NCI-H524 treated with DMSO at 0.1 percent for 48 hours (cell line): ENCODE measurements at regions not wholly inside any gene's neighbourhood (a gene's known extent, or its start where the extent isn't known, plus 50 kb on each side); places are given as distances from the start of the nearest gene placed in this dataset.

Experiments used
- DNase-seq: peaks from one replicate; lab custom pipeline; 2025; lab: John Stamatoyannopoulos, UW

DNA sequence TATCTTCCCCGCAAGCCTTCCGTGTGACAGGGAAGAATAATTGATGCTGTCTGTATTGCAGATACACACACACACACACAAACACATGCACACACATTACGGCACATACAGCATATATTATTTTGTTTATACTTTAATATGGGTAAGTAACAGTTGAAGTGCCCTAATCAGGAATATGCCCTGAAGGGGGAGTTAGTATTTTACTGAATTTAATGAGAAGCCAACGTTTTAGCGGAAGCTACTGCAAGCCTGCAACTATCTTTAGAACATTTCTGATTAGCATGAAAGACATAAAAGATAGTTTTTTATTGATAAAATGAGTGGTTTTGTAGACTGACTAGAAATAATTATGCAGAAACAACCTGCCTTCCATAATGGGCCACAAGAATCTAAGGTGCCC, 296.6 kb upstream of the SLCO3A1 start:
- DNase-seq = no peak

DNA sequence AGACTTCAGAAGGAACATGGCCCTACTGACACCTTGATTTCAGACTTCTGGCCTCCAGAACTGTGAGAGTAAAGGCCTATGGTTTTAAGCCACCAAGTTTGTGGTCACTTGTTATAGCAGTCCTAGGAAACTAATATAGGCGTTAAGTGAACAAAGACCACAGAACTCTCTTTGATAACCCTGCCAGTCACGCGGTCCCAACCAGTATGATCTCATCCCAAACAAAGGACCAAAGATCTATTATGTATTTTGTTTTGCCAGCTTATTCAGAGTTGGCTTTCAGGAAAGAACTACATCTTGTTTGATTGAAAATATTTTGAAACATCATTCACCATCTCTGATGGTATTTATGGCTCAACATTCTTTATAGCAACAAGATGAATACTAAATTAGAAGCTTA, 294.4 kb upstream of the SLCO3A1 start:
- DNase-seq = no peak

GRCh38 chr15:91561371-91562100, 292.0 kb upstream of the SLCO3A1 start:
- no peak for DNase-seq

GRCh38 chr15:91562698-91563097, 290.8 kb upstream of the SLCO3A1 start:
- no peak for DNase-seq

DNA sequence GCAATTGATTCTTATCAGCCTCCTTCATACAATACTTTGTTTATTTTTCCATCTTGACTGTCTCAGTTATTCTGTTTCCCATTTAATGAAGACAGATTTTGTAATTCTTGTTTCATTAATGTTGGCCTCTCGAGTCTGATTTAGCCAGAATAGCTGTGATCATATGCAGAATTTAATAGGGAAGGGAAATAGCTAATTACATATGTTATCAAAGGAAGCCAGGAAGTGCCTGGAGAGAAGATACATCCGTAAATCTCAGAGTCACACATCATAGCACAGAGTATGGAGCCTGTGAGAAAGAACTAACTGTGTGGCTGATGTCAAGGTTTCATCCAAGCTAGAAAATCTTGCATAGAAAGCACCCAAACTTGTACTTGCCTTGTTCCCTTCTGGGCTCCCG, 288.9 kb upstream of the SLCO3A1 start:
- DNase-seq = no peak

DNA sequence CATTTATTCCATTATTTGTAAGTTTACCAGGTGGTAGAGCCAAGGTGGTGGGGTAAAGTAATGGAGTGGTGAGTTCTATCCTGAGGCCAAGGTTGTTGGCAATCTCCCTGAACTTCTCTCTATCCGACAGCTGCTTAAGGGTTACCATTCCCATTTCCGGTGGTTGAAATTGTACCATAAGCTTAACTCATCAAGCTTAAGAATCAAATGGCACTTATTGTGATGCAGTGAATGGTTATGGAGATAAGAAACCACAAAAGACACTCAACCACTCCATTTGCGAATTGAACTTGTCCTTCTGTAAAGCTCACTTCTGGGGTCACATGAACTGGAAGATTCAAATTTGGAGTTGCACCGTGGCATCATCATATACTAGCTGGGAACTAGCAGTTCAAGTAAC, 287.4 kb upstream of the SLCO3A1 start:
- no peak for DNase-seq

DNA sequence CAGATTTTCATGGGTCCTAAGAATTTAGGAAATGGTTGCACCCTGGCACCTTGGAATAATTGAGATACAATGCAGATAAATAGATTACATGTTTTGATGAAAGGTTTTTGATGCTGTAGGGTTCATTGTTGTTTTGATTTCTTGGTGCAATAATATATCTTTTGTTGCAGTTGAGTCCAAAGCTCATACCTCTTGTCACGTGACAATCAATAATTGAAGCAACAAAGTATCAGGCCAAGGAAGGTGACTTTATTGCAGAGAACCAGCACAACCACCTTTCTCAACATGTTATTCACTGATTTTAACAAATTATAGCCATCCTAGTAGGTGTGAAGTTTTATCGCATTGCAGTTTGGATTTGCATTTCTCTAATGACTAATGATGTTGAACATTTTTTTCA, 285.5 kb upstream of the SLCO3A1 start:
- no peak for DNase-seq

GRCh38 chr15:91572110-91572509, 281.4 kb upstream of the SLCO3A1 start:
- no peak for DNase-seq

GRCh38 chr15:91576096-91576495, 277.4 kb upstream of the SLCO3A1 start:
- DNase-seq = no peak

GRCh38 chr15:91578511-91578910, 275.0 kb upstream of the SLCO3A1 start:
- no peak for DNase-seq

DNA sequence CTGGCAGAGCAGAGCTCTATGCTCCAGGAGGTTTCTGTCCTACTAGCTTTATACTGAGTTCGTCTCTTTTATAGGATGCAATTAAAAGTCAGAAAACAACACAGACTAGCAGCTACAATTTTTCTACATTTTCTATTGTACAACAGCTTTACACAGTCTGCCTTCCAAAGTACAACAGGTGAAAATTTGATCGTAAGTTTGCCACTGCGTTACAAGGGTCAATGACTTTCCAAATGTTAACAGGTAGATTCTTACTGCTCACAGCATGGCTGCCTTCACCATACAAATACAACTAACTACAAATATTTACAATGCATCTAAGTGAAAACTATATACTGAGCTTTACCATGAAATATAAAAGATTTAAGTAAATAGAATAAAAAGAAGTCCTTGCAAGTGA, 268.6 kb upstream of the SLCO3A1 start:
- DNase-seq = no peak

DNA sequence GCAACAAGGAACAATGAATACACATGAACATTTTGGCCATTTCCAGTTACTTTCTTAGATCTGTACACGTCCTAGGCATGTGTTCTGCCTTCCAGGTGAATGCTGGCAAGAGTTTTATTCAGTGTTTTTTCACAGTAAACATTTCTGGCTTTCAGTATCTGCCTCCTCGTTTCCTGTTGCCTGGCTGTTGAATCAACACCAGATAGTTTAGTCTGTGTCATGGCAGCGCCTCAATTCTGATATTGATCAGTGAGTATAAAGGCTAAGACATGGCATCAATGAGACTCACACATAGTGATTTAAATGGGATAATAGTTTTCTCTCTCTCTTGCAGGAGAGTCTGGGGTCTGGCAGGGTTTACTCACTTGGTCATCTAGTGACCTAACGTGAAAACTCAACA, 266.9 kb upstream of the SLCO3A1 start:
- DNase-seq = no peak

DNA sequence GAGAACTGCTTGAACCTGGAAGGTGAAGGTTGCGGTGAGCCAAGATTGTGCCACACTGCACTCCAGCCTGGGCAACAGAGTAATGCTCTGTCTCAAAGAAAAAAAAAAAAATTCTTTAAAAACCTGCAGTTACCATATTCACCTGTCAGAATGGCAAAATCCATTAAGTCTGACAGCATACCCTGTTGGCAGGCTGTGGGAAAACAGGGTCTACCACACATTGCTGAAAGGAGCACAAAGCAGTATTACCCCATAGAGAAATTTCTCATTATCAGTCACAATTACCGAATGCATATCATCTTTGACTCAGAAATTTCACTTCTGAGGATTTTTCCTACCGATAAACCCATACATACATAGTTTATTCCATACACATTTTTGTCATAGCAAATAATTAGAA, 264.1 kb upstream of the SLCO3A1 start:
- DNase-seq = no peak

- no peak for DNase-seq
These were observed 260.9 kb upstream of the SLCO3A1 start for GRCh38 chr15:91592567-91592966.

DNA sequence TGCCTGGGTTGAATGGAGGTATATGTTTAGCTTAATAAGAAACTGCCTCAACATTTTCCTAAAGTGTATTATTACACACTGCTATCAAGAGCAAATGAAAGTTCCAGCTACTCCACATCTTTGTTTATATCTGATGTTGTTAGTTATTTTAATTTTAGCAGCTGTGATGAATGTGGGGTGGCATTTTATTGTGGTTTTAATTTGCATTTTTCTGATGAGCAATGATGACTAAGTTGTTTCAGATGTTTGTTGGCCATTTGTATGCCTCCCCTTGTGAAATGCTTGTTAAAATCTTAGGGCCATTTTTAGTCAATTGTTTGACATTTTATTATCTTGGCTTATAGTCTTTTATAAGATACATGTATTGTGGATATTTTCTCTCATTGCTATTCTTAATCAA, 260.4 kb upstream of the SLCO3A1 start:
- DNase-seq = no peak

DNA sequence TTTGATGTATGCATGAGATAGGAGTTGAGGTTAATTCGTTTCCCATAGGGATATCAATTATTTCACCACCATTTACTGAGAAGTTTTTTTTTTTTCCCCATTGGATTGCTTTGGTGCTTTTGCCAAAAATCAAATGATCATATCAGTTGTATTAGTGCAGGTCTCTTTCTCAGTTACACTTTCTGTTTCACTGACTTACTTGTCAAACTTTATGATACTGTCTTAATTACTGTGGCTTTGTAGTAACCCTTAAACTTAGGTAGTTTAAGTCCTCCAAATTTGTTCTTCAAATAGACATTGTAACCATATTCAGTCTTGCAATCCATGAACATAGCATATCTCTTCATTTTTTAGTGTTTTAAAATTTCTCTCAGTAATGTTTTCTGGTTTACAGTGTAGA, 259.9 kb upstream of the SLCO3A1 start:
- no peak for DNase-seq

DNA sequence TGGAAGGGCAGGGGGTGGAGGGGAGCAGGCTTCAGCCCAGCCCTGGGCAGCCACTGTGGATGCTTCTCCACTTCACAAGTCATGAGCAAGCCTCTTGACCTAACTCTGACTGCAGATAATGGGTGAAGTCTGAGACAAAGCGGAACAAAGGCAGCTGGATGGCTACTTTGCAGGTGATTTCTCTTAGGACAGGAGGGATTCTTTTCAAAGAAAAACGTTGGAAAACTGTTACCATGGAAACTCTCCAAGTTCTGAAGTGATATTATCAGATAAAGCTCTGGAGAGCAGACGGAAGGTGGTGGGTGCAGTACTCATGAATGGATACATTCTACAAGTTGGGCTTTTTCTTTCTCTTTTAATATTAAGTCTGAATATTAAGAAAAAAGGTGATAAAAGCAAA, 254.2 kb upstream of the SLCO3A1 start:
- no peak for DNase-seq

GRCh38 chr15:91603384-91604080, 250.0 kb upstream of the SLCO3A1 start:
- no peak for DNase-seq

- DNase-seq = no peak
These were observed 249.4 kb upstream of the SLCO3A1 start for GRCh38 chr15:91604122-91604521.

DNA sequence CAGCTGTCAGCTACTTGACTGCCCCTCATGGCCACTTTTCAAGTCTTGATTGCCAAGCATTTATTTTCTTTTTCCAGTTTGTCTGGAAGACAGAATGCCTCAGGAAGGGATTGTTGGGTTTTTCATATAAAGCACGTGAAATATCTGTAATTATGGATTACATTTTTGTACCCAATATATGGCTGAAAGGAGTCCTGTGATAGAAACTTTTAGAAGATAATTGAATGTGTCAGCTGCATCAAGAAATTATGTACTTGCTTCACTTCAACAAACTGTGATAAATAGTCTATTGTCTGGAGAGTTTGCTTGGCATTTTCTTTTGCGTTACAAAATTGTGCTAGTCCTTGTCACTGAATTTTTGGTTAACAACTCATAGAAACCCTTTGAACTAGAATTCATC, 247.9 kb upstream of the SLCO3A1 start:
- no peak for DNase-seq

- no peak for DNase-seq
These were observed 244.3 kb upstream of the SLCO3A1 start for GRCh38 chr15:91609231-91609630.

DNA sequence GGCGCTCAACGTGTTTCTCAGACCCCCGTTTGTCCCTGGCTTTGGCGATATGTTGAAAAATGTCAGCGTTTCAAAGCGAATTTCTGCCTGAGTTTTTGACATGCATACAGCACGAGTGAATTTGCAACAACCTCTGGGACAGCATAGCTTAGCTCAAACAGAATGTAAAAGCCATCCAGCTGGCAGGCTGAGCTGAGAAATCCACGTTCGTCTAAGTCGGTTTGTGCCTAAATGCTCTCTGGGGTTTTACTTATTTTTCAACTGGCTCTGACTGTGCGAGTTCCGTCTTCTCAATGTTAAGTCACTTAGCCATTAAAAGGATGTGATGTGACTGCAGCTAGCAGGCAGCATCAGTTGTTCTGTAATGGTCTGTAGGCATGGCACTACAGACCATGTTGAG, 243.5 kb upstream of the SLCO3A1 start:
- no peak for DNase-seq

- DNase-seq = peak; percentile 67
These were observed 241.8 kb upstream of the SLCO3A1 start for GRCh38 chr15:91611561-91612323.
